ENCODE measurements at regions not wholly inside any gene's neighbourhood (a gene's known extent, or its start where the extent isn't known, plus 50 kb on each side); places are given as distances from the start of the nearest gene placed in this dataset.

DNA sequence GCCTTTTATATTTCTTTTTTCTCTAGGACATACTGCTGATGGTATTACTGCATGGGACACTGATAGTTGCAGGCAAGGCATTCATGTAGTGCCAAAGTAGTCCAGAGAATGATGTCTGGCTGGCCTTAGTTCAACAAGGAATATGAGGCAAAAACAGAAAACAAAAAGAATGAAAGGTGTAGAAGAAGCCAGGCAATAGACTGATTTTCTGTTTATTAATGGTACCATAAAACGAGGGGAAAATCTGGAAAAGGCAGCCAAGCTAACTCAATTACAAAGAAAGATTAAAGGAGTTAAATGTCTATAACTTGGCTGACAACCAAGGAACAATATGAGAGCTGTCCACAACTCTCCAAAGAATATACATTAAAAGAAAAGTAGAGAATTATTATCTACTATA, 284.9 kb downstream of the ZEB2 start:
- TF ChIP-seq, protein P1, sequence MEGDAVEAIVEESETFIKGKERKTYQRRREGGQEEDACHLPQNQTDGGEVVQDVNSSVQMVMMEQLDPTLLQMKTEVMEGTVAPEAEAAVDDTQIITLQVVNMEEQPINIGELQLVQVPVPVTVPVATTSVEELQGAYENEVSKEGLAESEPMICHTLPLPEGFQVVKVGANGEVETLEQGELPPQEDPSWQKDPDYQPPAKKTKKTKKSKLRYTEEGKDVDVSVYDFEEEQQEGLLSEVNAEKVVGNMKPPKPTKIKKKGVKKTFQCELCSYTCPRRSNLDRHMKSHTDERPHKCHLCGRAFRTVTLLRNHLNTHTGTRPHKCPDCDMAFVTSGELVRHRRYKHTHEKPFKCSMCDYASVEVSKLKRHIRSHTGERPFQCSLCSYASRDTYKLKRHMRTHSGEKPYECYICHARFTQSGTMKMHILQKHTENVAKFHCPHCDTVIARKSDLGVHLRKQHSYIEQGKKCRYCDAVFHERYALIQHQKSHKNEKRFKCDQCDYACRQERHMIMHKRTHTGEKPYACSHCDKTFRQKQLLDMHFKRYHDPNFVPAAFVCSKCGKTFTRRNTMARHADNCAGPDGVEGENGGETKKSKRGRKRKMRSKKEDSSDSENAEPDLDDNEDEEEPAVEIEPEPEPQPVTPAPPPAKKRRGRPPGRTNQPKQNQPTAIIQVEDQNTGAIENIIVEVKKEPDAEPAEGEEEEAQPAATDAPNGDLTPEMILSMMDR (IDR thresholded peaks at IDR 0.05) = no peak
- DNase-seq (ENCODE audit: low spot score) = no peak

DNA sequence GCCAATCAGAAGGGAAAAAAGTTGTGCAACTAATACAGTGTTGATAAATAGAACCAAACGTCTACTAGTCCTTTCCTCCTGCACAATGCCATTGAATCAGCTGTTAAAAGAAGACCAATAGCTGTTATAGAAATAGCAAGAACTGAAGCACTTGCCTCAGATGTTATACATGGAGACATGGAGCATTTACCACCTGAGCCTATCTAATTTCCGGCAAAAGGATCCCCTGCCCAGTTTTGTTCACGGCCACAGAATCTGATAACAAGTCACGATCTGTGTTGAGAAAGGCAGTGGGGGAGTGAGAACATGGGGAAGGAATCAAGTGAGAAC, 285.4 kb downstream of the ZEB2 start:
- Histone ChIP-seq H3K4me3 (no peak overlapping the region), H3K9me3 (no peaks in the 10 kb centered on the region), H3K27ac (no peak overlapping the region), H3K4me1 (peaks cover 0 to 15% of the 10 kb centered on the region in 2 donors), H3K36me3 (no peaks in the 10 kb centered on the region), H3K27me3 (no peaks in the 10 kb centered on the region)
- TF ChIP-seq, protein P1 (IDR thresholded peaks at IDR 0.05) = no peak
- DNase-seq (ENCODE audit: low spot score) = no peak

More for the DNA sequence above, 284.9 kb downstream of the ZEB2 start:
- no peaks in the 10 kb centered on the region for H3K9me3 ChIP-seq
- peaks cover 0 to 15% of the 10 kb centered on the region in 2 donors for H3K4me1 ChIP-seq
- no peaks in the 10 kb centered on the region for H3K36me3 ChIP-seq
- no peak overlapping the region for H3K4me3 ChIP-seq
- no peaks in the 10 kb centered on the region for H3K27me3 ChIP-seq
- no peak overlapping the region for H3K27ac ChIP-seq

DNA sequence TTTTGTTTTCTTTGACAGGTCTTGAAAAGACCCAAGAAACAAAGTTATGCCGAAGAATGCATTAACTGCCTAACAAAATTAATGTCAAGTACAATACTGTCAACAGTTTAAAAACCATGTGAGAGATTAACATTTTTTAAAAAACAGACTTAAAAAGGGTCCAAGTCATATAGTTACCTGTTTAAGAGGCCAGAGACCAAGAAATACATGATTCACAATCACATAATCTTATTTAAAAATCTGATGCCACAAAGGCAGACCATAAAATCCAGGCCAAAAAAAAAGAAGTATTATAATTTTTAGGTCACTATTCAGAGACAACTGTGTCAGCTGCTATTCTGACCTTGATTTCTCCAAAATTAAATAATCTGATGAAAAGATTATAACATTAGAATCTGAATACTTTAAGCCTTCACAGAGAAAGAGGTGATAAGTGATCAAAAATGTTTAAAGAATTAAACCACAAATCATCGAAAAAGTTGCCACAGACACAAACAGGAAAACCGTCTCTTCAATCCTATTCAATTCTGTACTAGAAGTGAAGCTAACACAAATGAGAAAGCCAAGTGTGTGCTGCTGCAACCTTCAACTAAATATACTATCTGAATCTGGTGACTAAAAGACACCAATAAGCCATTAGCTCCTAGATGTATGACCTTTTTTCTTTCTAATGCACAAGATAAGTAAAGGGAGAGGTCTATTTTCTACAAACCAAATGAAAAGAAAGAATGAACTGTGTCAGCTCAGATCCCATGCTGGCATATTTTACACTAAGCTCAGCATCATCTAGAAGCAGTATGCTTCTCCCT, 286.0 kb downstream of the ZEB2 start:
- H3K36me3 ChIP-seq = no peaks in the 10 kb centered on the region
- no peaks in the 10 kb centered on the region for H3K9me3 ChIP-seq
- peaks cover 0 to 15% of the 10 kb centered on the region in 2 donors for H3K4me1 ChIP-seq
- no peak for DNase-seq (ENCODE audit: low spot score)
- H3K4me3 ChIP-seq = no peak overlapping the region
- no peak overlapping the region for H3K27ac ChIP-seq
- TF ChIP-seq, protein P1 (IDR thresholded peaks at IDR 0.05) = no peak
- H3K27me3 ChIP-seq = no peaks in the 10 kb centered on the region

DNA sequence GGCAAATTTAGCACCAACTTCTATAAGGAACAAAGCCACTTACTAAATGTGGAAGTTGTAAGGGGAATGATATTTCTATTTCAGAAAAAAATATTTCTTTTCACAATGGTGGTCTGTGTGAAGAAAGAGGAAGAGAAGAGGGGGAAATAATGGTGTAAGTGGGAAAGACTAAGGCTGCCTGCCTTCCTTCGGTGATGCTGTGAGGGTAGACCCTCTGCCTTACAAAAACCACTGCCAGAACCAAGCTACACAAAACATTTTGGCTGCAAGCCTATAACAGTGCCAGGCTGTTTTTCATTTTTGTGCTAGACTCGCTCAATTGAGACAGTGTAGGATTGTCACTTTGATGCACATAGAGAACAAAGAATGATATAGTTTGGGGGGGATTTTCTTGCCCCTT, 286.6 kb downstream of the ZEB2 start:
- Histone ChIP-seq H3K27me3 (no peaks in the 10 kb centered on the region), H3K27ac (no peak overlapping the region), H3K9me3 (no peaks in the 10 kb centered on the region), H3K36me3 (no peaks in the 10 kb centered on the region), H3K4me3 (no peak overlapping the region), H3K4me1 (peaks cover 0 to 10% of the 10 kb centered on the region in 2 donors)
- no peak for DNase-seq (ENCODE audit: low spot score)
- TF ChIP-seq, protein P1 (IDR thresholded peaks at IDR 0.05) = no peak

DNA sequence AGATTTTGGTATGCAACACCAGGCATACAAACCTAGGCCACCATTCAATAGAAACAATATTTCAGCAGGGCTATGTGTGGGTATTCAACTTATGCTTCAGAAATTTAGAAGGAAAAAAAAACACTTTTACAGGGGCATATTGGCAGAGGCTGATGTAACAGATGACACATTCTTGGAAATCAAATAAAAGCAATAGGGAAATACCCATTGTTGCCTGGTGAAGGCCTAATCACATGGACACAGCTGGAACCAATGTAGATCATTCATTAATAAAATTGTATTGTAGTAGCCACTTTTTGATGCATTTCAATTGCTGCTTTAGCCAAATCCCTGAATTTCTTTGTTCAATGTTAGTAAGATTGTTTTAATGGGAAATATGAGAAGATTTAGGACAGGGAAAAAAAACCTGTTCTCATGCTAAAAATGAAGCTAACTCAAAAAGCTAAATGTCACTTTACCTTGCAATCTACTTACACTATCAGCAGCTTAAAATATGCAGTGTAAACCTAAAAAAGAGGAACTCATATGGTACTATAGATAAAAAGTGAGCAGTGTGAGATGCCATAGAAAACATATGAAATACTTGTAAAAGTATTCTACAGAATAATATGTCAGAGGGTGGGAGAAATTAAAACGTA, 289.4 kb downstream of the ZEB2 start:
- Histone ChIP-seq H3K27ac (no peak overlapping the region), H3K36me3 (no peaks in the 10 kb centered on the region), H3K27me3 (no peaks in the 10 kb centered on the region), H3K4me3 (no peak overlapping the region), H3K9me3 (no peaks in the 10 kb centered on the region), H3K4me1 (no peaks in the 10 kb centered on the region)
- DNase-seq (ENCODE audit: low spot score) = no peak
- TF ChIP-seq, protein P1 (IDR thresholded peaks at IDR 0.05) = no peak
